Right cardiac atrium (tissue), 5 donors: ENCODE measurements at regions not wholly inside any gene's neighbourhood (a gene's known extent, or its start where the extent isn't known, plus 50 kb on each side); places are given as distances from the start of the nearest gene placed in this dataset.

Experiments
- ATAC-seq, 2 donors: fragments of 200-7000 bp; cut with Tn5 transposase; one replicate each; pipeline versions ENCODE4 v1.8.0 to v1.9.1; 2020; ENCODE audit warnings: moderate library complexity in 2 of 2, mild to moderate bottlenecking in 1 of 2
- DNase-seq, 3 donors: peaks; one replicate each; pipeline ENCODE4 v3.0.0-alpha.2; 2020
- H3K27ac ChIP-seq: one replicate; pipeline ENCODE4 v1.5.1; 2013; ENCODE audit warnings: mild to moderate bottlenecking, low read length, control low read depth, moderate library complexity
- H3K27me3 ChIP-seq: one replicate; pipeline ENCODE4 v1.6.1; 2013; ENCODE audit not compliant: control insufficient read depth, insufficient read depth
- H3K4me1 ChIP-seq: one replicate; pipeline ENCODE4 v1.6.1; 2013; ENCODE audit warnings: low read length; ENCODE audit not compliant: control insufficient read depth, insufficient read depth
- H3K4me3 ChIP-seq: one replicate; pipeline ENCODE4 v1.5.1; 2013; ENCODE audit warnings: low read length, control low read depth
- H3K9me3 ChIP-seq: one replicate; pipeline ENCODE4 v1.6.1; 2013; ENCODE audit warnings: low read length; ENCODE audit not compliant: control insufficient read depth
- WGBS: extraction: QIAGEN DNeasy Blood & Tissue Kit; methylation state at CpG from one replicate; pipeline ENCODE4 v1.1.7; 2013; 5-methylcytosine and 5-hydroxymethylcytosine counted together
- intact Hi-C, 4 donors: fragments of 100-400 bp; cut with DNase I; formaldehyde crosslinking; loops; one replicate each; pipeline versions ENCODE4 v1.11.0 to v1.14.0; 2022 to 2023
- donor health status: healthy with polysubstance abuse.
- donor health status: DM: no; HTN: yes; CAD: no.
- donor health status: DM: no; HTN: no; CAD: no.
- donor health status: DM: no; HTN: yes; CAD: no; lungs with severe emphysema.
- donor health status: DM: yes; HTN: yes; CAD: no.

DNA sequence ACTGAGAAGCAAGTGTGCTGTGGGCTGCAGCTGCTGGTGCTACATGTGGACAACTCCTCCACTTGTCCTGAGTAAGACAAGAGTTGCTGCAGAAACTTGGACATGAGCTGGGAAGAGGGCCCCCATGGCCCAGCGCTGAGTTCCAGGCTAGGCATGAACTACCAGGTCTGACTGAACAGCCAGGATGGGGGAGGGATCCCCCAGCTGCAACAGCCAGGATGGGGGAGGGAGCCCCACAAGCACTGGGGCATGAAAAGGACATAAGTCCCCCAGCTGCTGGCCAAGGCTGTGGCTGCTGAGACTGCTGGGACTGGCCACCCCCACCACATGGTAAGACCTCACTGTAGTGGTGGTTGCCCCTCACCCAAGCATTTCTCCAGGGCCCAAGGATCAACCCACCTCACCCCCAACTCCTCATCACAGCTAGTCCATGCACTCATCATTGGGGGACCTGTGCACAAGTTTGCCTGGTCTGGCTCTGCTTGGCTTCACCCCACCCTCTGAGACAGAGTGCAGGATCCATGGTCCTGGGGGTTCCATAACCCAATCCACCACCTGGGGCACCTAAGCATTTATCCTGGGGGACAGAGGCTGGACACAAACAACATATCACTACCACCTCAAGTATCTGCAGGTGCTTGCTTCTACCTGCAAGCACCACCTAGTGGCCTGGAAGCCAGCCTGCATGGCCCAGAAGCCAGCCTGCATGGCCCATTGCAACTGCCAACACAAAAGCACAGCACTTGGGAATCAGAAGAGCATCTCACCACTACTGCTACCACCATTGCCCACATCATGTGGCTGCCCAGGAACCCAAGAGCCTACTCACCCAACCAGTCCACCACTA is 84.5 kb upstream of the STT3B start:
- H3K4me3 ChIP-seq: no peak overlapping the region
- no peaks in the 10 kb centered on the region for H3K9me3 ChIP-seq
- intact Hi-C loops: no loop called here
- WGBS: 97% methylated on average over 1 of the region's 1 CpG
- no peaks in the 10 kb centered on the region for H3K4me1 ChIP-seq
- no peaks in the 10 kb centered on the region for H3K27me3 ChIP-seq
- DNase-seq (no peak), ATAC-seq (no peak)
- H3K27ac ChIP-seq: no peak overlapping the region

DNA sequence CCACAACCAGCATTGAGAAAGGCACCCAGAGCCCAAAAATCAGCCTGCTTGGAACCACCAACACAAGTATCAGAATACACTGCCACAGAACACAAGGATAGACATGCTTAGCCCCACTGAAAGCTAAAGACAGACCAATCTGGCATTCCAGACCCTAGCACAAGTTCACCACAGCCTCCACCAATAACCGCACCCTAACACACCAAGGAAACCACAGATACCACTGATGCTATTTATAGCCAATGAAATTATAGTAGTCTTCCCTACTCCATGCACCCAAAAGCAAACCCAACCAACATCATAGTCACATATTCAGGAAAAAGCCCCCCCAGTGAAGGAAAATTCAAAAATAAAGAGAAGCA is 83.9 kb upstream of the STT3B start:
- intact Hi-C loops: no loop called here
- ATAC-seq (no peak), DNase-seq (no peak)
- no peaks in the 10 kb centered on the region for H3K9me3 ChIP-seq
- no peaks in the 10 kb centered on the region for H3K4me1 ChIP-seq
- 89% methylated on average over 1 of the region's 1 CpG for WGBS
- no peak overlapping the region for H3K27ac ChIP-seq
- no peak overlapping the region for H3K4me3 ChIP-seq
- no peaks in the 10 kb centered on the region for H3K27me3 ChIP-seq

DNA sequence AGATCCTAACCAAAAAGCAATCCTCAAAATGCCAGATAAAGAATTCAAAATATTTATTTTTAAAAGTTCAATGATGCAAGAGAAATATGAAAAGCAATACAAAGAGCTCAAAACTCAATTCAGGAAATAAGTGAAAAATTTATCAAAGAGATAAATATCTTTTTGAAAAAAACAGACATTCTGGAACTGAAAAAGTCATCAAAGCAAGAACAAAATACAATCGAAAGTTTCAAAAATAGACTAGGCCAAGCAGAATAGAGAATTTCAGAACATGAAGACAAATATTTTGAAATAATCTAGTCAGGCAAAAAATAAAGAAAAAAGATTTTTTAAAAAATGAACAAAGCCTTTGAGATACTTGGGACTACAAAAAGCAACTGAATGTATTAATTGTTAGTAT is 83.4 kb upstream of the STT3B start:
- no peak overlapping the region for H3K27ac ChIP-seq
- intact Hi-C loops: no loop called here
- no peak for DNase-seq
- H3K27me3 ChIP-seq: no peaks in the 10 kb centered on the region
- H3K4me1 ChIP-seq: no peaks in the 10 kb centered on the region
- no peak overlapping the region for H3K4me3 ChIP-seq
- 81% methylated on average over 1 of the region's 1 CpG for WGBS
- no peak for ATAC-seq
- H3K9me3 ChIP-seq: no peaks in the 10 kb centered on the region

DNA sequence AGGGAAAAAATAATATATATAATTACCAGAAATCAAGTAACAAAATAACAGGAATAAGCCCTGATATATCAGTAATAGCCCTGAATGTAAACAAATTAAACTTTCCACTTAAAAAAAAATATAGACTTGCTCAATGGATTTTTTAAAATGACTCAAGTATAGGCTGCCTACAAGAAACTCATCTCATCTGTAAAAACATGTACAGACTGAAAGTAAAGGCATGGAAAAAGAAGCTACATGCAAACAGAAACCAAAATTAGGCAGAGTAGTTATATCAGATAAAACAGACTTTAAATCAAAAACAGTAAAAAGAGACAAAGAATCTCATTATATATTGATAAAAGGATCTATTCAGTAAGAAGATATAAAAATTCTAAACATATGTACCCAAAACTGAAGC is 82.4 kb upstream of the STT3B start:
- intact Hi-C loops: no loop called here
- no peaks in the 10 kb centered on the region for H3K4me1 ChIP-seq
- H3K4me3 ChIP-seq: no peak overlapping the region
- ATAC-seq (no peak), DNase-seq (no peak)
- H3K27ac ChIP-seq: no peak overlapping the region
- H3K9me3 ChIP-seq: no peaks in the 10 kb centered on the region
- H3K27me3 ChIP-seq: no peaks in the 10 kb centered on the region

DNA sequence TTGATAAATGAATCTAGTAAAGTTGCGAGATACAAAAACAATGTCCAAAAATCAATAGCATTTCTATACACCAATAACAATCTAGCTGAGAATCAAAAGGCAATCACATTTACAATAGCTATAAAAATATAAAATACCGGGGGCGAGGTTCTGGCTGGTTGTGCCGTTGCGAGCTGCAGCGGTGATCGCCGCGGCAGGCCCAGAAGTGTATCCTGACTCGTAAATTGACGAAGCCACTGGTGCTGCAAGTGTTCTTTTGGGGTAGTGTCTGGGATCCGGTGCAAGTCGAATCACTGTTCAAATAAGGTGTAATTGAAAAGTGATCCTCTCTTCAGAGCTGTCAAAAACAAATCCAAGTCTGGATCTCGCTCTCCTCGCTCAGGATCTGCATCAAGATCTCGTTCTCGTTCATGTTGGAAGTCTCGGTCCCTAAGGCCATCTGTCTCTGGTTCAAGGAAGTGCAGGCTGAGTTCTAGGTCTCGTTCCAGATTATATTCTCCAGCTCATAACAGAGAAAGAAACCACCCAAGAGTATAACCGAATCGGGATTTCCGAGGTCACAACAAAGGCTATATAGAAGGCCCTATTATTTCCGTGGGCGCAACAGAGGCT is 80.1 kb upstream of the STT3B start:
- no peaks in the 10 kb centered on the region for H3K4me1 ChIP-seq
- H3K27ac ChIP-seq: no peak overlapping the region
- DNase-seq (no peak), ATAC-seq (no peak)
- no peaks in the 10 kb centered on the region for H3K9me3 ChIP-seq
- 95% methylated on average over 24 of the region's 24 CpGs for WGBS
- no peaks in the 10 kb centered on the region for H3K27me3 ChIP-seq
- intact Hi-C loops: no loop called here
- no peak overlapping the region for H3K4me3 ChIP-seq

DNA sequence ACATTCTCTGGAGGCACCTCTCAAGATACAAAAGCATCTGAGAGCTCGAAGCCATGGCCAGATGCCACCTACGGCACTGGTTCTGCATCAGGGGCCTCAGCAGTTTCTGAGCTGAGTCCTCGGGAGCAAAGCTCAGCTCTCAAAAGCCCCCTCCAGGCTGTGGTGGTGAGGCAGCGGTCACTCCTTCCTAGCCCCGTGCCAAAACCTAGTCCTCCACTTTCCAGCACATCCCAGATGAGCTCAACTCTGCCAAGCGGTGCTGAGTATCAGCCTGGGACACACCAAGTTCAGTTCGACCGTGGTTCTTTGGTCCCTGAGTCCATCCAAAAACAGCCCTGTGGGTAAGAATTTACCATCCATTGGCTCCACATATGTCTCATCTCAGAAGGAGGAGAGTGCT is 79.3 kb upstream of the STT3B start:
- intact Hi-C loops: no loop called here
- DNase-seq (no peak), ATAC-seq (no peak)
- WGBS: 86% methylated on average over 8 of the region's 8 CpGs
- H3K27ac ChIP-seq: no peak overlapping the region
- no peaks in the 10 kb centered on the region for H3K4me1 ChIP-seq
- no peaks in the 10 kb centered on the region for H3K9me3 ChIP-seq
- no peaks in the 10 kb centered on the region for H3K27me3 ChIP-seq
- H3K4me3 ChIP-seq: no peak overlapping the region

DNA sequence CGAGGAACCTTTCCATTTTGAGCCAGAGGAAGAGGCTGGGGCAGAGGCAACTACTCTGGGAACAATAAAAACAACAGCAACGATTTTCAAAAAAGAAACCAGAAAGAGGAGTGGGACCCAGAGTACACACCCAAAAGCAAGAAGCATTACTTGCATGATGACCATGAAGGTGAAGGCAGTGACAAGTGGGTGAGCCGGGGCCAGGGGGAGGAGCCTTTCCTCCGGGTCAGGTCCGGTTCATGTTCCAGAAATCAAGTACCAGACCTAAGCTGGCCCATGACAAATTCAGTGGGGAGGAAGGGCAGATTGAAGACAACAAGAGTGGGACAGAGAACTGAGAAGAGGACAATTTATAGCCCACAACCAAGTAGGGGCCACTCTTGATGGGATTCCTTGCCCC is 77.2 kb upstream of the STT3B start:
- 86% methylated on average over 5 of the region's 5 CpGs for WGBS
- intact Hi-C loops: no loop called here

DNA sequence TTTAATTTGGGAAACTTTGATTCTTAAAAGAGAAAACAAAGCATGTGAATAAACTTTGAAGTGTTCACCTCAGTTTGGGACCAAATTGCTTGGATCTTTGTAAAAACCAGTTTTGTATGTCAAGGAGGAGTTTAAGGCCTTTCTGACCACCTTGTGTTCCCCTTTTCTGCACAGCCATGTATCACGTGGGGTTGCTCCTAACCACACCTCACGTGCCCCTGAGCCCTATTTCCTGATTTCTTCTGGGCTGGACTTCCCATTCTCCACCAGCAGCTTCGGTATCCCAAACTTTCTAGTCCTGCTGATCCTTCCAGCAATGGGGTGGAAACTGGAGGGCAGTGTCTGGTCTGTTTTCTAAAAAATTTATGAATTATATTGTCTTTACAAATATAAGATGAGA is 76.4 kb upstream of the STT3B start:
- Histone ChIP-seq H3K9me3 (no peaks in the 10 kb centered on the region), H3K4me1 (no peaks in the 10 kb centered on the region), H3K4me3 (no peak overlapping the region), H3K27ac (no peak overlapping the region), H3K27me3 (no peaks in the 10 kb centered on the region)
- no peak for ATAC-seq
- intact Hi-C loops: no loop called here
- WGBS: 75% methylated on average over 3 of the region's 3 CpGs
- no peak for DNase-seq

More for the DNA sequence above, 77.2 kb upstream of the STT3B start:
- H3K27ac ChIP-seq: no peak overlapping the region
- H3K4me1 ChIP-seq: no peaks in the 10 kb centered on the region
- no peak for ATAC-seq
- DNase-seq: no peak
- no peaks in the 10 kb centered on the region for H3K9me3 ChIP-seq
- H3K4me3 ChIP-seq: no peak overlapping the region
- no peaks in the 10 kb centered on the region for H3K27me3 ChIP-seq

DNA sequence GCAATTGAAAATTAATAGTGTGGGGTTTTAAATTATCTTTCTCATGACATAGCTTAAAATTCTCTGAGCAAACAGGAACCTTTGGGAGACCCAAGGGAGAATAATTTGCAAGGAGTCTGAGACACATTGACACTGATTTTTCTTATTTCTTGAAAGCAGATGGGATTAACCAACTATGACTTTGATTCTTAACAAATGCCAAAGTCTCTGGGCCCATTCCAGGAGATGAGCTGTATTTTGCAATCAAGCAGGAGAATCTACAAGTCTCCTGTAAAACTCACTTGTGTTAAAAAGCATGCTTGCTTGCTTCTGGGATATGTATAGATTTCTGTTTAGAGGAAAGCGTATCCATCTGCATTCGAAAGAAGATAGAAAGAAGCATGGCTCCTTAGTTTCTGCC is 71.3 kb upstream of the STT3B start:
- Histone ChIP-seq H3K9me3 (no peaks in the 10 kb centered on the region), H3K4me3 (no peak overlapping the region), H3K27me3 (no peaks in the 10 kb centered on the region), H3K27ac (no peak overlapping the region), H3K4me1 (no peaks in the 10 kb centered on the region)
- intact Hi-C loops: no loop called here
- ATAC-seq (no peak), DNase-seq (no peak)
- 97% methylated on average over 2 of the region's 2 CpGs for WGBS

DNA sequence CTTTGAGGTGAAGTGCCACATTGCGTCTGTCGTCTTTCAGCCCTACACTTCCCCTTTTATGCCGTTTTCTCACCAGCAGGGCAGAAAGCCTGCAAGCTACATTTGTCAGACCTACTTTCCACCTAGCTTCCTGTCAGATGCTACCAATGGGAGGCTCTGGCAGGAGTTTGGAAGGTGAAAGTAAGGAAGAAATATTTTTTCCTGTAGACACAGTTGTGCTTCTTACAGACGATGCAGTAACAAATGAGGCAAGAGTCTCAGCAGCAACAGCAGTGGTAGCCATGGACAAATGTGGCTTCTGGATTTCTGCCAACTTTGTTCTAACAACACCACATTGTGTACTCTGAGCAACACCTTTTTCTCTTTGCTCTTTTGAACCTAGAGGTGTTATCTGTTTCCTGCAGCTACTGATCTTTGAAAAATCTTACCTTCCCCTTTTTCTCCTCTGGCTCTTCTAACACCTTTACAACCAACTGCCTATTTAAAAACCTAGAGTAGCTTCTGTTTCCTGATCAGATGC is 70.6 kb upstream of the STT3B start:
- H3K27me3 ChIP-seq: no peaks in the 10 kb centered on the region
- H3K27ac ChIP-seq: no peak overlapping the region
- H3K4me1 ChIP-seq: no peaks in the 10 kb centered on the region
- DNase-seq: no peak
- no peak for ATAC-seq
- H3K4me3 ChIP-seq: no peak overlapping the region
- H3K9me3 ChIP-seq: no peaks in the 10 kb centered on the region
- 53% methylated on average over 4 of the region's 4 CpGs for WGBS
- intact Hi-C loops: no loop called here

DNA sequence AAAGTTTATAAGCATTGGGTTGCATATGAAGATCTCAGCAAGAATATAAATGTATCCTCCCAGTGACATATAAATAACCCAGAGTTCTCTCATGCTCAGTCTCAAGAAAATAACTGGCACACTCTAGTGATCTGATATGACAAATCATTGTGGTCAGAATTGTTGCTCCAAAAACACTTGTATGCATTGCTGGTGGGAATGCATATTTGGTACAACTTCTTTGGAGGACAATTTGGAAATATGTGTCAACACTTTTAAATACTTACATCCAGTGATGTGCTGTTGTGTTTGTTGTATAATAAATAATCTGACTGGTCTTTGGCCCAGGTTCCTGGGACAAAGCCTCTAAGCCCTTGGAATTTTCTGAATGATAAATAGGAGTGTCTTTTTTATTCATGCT is 66.7 kb upstream of the STT3B start:
- no peak overlapping the region for H3K4me3 ChIP-seq
- intact Hi-C loops: no loop called here
- ATAC-seq: no peak

More for the DNA sequence above, 66.7 kb upstream of the STT3B start:
- no peak for DNase-seq
- Histone ChIP-seq H3K27ac (no peak overlapping the region), H3K9me3 (no peaks in the 10 kb centered on the region), H3K4me1 (no peaks in the 10 kb centered on the region), H3K27me3 (no peaks in the 10 kb centered on the region)
